ENCODE measurements at regions not wholly inside any gene's neighbourhood (a gene's known extent, or its start where the extent isn't known, plus 50 kb on each side); places are given as distances from the start of the nearest gene placed in this dataset.

- no peak for TF ChIP-seq CTCF (IDR thresholded peaks at IDR 0.05)
- TF ChIP-seq POLR2A (IDR thresholded peaks at IDR 0.05) = no peak
Measured at GRCh38 chr2:53562407-53562806, 205.2 kb upstream of the CHAC2 start.
